Umbilical cord (tissue), 1 donor: ENCODE measurements at regions not wholly inside any gene's neighbourhood (a gene's known extent, or its start where the extent isn't known, plus 50 kb on each side); places are given as distances from the start of the nearest gene placed in this dataset.

Experiments
- DNase-seq: peaks from one replicate; pipeline ENCODE4 v3.0.0-alpha.2; 2015; ENCODE audit warnings: low spot score

DNA sequence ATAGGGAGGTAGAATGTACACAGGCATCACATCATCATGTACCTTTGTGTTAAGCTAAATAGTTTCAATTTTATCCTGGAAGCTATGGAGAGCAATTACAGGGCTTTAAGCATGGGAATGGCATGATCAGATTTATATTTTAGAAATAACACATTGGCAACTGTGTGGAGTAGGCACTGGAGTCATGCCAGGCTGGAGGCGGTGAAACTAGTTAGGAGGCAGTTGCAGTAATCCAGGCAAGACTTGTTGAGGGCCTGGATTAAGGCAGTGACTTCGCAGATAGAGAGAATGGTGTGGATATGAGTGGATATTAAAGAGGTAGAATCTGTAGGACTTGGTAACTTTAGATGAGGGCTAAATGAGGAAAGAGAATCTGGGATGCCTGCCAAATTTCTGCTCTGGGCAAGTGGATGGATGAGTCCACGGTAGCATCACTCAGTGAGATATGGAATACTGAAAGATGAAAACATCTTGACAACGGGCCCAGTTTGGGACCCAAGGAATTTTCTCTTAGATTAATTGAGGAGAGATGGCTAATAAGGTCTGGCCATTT, 506.2 kb downstream of the FGF9 start:
- peak; percentile 35 for DNase-seq

DNA sequence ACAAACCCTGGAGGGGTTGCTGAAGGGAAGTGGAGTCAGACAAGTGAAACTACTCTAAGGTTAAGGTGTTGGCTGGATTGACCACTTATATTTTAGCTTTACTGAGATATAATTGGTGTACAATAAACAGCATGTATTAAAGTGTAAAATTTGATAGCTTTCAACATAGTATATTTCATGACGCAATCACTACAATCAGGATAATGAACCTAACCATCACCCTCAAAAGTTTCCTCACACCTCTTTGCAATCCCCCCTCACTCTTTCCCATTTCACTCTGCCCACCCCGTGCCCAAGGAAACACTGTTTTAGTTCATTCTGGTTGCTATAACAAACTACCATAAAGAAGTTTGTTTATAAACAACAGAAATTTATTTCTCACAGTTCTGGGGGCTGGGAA, 508.0 kb downstream of the FGF9 start:
- DNase-seq = no peak

DNA sequence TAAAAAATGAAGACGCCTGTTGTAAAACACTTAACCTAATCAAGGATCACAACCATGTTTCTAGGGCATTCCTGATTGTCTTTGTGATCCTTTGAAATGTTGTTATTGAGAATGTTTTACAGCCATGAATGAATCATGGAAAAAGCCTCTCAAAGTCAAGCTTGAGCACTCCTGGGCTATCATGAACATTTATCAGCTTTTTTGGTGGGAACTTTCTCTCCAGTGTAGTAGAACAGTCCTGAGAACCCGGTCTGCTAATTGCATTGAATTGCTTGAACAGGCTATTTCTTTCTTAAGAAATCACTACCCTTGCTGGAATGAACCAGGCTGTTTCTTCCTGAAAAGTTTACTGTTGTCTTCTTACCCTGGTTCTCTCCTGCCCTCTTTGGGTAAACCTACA, 516.5 kb downstream of the FGF9 start:
- peak; percentile 7 for DNase-seq

DNA sequence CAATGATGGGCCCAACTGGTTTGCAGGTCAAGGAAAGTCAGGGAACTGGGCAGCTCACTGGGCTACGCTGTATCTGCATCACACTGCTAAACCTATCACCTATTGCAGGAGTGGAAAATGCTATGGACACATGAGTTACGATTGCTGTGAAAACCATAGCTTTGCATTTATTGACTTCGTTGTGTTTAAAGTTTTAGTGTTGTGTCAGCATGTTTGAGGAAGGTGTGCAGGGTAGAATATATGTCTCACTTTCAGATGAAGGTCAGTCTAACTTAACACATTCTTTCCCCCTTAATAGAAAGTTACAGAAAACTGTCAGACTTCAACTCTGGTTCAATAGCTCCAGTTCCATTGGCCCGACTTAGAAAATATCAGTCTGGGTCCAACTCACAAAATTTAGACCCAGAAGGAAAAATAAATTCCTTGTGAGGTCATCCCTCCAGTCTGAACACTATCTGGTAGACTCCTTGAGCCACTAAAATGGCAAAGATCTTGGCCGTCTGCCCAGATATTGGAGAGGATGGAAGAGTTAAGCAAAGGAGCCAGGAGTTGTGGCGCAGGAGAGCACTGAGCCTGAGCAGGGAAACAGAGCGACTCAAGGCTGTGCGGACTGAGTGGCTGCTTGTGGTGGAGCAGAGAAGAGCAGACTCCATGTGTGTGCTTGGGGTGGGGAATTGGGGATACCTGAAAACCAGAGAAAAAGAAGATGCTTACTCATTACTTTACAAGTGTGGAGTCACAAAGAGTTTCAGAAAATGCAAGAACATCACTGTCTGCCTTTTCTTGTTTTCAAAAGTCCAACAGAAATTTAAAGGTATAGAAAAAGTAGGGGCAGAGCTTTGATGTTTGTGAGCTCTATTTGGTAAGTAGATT, 518.5 kb downstream of the FGF9 start:
- peak; percentile 37 for DNase-seq

DNA sequence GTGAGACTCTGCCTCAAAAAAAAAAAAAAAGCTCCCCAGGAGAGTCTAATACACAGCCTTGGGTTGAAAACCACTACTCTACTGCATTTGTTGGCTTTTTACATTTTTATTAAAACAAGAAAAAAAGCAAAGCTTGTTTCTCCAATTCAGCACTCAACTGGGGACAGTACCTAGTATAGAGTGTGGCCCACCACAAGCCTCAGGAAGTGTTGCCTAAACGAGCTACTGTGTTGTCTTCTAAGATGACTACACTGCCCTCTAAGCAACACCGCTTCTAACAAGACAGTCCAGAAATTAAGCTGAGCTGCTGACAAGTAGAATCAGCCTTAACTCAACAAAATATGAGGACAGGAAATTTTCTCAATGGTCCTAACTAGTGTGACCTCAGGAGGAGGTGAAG, 522.2 kb downstream of the FGF9 start:
- no peak for DNase-seq

DNA sequence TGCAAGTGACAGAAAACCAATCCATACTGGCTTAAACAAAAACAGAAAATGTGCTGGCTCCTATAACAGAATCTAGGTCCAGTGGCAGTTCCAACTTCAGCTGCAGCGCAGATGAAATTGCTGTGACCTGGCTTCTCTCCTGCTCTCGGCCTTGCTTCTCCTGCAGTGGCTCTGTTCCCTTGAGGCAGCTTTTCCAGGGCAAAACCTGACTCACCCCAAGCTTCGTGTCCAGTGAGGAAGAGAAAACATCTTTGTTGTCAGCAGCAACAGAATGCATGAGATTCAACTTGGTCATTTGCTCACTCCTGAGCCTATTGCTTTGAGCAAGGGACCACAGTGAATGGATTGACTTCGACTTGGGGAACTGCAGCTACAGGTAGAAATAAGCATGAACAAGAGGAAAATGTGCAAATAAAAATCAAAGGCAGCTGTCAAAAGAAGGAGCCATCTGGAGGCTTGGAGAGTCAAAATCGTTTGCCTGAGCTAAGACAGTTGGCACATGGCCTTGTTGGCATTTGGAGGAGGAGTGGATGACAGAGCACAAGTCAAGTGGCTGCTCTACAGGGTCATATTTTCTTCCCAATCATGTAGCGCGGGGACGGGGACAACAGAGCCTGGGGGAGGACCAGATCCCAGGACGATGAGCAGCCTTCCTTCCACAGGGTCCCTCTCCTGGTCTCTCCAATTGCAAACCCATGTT, 523.4 kb downstream of the FGF9 start:
- DNase-seq = no peak

DNA sequence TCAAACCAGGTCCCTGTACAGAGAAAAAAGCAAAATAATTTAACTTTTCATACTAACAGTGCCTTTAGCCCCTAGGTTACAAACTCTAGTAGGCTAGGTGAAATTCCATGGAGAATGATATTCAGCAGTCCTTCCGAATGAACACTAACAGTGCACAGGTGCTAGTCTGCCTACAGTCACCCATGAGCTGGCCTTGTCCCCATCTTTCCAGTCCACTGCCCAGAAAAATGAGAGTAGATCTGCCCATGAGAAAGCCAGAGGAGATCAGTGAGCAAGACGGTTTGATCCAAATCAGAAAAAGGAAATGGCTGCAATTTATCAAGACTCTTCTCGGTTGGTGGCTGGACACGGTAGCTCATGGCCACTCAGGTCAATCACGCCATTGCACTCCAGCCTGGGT, 524.9 kb downstream of the FGF9 start:
- DNase-seq = no peak

DNA sequence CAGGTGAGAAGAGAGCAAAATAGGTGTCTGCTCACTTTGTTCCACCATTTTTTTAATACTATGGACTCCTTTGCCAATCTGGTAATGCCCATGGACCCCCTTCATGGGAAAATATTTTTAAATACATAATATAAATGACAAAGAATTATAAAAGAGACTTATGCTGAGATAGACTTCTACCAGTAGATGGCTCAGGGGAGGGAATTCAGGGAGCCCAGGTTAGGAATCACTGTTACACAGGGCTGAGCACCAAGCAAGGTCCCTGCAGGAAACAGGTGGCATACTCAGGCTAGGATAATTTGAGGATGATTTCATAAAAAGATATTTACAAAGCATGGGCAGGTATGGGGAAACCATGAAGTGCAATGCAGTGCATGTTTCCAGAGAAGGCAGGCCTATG, 525.9 kb downstream of the FGF9 start:
- no peak for DNase-seq

DNA sequence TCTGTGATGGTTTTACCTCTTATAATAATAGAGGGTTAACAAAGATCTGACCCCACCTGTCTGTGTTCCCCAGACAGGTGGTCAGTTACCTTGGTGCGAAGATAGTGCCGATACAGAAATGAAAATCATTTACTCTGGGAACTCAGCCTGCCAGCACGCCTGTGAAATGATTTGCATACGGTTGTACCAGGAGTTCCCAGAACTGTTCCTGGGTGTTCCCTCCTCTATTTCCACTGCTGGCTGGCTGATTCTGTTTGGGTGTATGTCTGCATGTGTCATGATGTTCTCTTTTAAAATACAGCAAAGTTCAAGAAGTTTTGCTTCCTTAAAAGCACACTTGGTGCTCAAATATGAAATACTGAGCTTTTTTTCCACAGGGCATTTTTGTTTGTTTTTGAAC, 527.1 kb downstream of the FGF9 start:
- peak; percentile 57 for DNase-seq

DNA sequence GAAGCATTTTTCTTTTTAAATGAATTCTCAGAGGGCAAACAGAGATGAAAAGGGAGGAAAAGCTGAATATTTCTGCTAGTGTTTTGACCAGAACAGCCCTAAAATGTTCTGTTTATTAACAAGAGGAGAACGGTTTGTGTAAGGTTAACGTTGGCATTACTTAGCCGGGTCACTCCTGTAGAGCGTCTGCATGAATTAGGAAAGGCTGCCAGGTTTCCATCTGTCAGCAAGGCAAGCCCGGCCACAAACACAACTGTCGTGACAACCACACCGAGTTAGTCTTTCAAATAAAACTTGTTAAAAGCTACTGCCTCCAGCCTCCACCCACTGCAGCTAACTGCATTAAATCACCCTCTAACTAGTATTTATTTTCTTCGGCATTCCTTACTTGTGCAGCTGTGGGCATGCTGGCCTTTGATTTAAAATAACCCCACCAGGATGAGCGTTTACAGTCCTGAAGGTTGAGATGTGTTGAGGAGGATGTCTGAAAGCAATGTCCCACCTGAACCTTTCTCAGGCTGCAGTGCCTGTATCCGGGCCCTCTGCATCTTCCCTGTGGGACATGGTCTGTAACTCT, 527.9 kb downstream of the FGF9 start:
- peak; percentile 55 for DNase-seq

DNA sequence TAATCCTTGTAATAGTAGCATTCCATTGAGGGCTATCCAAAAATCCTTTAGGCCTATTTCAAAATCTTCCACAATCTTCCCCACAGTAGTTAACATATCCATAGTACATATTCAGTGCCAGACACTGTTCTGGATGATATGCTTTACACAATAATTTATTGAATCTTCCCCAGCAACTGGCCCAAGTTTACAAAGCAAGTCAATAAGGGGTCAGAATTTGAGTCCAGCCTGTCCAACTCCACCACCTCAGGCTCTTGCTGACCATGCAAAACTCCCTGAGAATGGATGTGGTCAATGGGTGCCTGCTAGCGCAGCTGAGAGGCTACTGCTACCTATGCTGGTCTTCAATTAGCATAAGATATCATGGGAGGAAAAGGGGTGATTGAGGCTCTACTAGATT, 529.6 kb downstream of the FGF9 start:
- peak; percentile 52 for DNase-seq

DNA sequence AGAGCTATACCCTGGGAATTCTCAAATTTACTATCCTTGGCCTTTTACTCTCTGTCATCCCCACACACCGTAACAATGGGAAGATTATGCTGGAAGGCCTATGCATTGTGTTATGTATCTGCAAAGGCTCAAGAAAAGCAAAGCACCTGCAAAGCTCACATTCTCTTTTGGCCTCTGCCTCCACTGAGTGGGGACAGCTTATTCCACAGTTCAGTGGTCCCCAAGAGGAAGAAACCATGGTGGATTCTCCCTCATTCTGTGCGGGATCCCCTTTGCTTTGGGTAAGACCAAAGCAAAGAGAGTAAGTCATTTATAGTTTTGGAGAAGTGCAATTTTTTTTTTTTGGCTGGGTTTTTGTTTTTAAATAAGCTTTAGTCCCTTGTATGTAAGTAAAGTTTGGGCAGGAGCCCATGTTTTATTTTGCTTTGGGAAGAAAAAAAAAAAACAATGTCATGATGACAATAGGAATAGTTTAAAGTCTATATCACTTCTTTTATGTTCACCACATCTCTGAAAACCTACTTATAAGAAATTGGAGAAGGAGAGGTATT, 530.6 kb downstream of the FGF9 start:
- no peak for DNase-seq

DNA sequence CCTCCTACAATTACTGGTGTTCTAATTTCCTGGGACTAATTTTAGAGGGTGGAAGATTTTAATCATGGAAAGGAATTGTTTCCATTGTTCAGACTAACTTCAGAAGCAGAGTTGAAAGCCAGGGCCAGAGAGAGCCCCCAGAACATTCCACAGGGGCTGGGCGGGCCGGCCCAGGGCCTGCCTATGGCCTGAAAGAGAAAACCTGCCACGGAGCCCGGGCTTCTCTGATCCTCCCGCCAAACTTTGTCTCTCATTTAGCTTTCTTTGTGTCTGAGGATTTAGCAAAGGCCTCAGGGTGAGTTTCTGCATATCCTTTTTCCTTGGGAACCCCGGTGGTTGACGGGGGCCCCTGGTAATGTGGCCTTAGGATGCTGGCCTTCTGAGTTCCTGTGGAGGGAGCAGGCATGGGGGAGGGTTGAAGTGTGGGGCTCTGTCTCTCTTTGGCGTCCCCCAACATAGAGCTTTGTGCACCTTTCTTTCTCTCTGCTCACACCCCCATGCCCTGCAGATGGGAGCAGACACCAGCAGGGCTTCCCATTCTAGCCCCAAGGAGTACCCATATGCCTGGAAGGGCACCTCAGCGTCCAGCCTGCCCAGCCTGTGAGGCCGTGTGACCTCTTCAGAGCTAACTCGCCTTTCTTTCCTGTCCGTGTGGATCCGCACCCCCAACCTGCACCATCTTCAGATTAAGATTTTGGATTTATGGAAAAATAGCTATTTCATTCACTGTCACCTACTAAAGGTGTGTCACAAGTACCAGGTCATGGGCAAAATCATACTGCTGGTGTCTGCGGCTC, 539.5 kb downstream of the FGF9 start:
- no peak for DNase-seq

DNA sequence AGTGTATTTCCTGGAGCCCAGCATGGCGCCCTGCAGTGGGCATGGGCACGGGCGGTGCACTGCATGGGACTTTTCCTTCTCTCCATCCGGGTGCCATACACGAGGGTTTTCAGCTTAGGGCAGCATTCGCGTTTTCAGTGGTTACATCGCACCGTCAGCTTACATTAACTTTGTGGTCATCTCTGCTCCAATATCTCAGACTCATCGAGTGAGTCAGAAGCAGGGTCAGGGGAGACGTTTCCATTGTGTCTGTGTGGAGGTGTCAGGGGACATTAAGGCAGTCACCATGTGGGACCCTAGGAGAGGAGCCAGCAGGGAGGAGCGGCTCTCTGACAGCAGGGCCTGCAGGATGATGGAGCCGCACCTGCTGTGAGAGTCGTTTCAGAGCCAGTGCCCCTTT, 541.0 kb downstream of the FGF9 start:
- no peak for DNase-seq

DNA sequence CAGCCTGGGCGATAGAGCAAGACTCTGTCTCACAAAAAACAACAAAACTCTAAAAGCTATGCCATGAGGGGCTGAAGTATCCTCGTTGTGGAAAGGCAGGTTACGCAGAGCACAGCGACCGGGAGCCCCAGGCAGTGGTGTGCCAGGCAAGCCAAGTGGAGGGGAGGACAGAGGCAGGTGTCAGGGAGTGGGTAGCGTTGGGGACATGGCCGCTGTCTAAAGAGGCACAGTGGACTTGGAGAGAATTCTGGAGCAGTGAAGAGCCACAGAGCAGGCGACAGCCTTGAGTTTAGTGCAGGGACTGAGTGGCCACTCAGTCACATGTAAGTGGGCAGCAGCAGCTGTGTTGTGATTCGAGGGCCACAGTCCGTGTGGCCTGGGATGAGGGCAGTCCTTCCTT, 541.7 kb downstream of the FGF9 start:
- no peak for DNase-seq

DNA sequence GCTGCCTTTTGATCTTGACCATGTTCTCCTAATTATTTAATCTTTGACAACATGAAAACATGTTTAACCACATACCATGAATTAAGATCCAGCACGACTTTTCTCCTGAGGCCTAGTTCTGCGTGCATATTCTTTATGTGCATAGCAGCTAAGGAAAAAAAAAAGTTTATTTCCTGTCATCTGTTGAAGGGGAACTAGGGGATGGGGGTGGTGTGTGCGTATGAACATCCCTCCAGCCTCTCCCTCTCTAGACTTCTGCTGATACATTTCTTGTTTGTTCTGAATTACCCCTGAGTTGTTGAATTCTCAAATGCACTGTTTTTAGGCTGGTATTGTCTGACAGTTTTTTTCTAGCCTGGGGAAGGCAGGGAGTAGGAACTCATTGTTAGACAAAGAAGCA, 543.3 kb downstream of the FGF9 start:
- no peak for DNase-seq

DNA sequence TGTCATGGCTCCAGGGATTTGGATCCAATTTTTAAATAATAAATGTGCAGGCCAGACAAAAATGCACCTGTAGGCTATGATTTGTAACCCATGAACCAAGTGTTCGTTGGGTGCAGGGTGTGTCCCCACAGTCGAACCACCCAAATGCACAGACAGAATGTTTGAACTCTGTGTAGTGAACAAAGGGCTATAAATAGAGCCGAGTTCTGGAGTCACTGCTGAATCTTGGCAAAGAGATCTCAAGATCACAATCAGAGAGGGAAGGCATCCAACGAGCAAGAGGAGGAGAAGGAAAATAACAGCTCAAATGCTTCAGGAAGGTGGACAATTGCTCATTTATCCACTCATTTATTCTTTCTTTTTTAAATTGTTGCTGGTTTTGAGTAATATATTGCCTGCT, 547.9 kb downstream of the FGF9 start:
- no peak for DNase-seq

DNA sequence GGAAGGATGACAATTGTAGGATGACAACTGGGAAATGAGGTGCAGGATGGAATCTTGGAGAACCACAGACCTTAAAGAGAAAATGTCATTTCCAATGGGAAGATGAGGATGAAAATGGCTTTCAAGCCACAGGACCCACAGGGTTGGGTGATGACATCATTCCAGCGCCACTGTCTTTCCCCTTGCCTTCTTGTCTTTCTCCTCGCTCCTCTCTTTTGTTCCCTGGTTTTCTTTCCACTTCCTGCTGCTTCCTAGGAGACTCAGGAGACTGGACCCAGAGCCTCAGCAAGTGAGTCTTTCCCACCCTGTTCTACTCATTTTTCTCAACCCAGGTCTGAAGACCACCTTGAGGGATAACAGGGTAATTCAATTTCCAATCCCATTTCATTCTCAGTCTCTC, 548.8 kb downstream of the FGF9 start:
- DNase-seq = no peak

DNA sequence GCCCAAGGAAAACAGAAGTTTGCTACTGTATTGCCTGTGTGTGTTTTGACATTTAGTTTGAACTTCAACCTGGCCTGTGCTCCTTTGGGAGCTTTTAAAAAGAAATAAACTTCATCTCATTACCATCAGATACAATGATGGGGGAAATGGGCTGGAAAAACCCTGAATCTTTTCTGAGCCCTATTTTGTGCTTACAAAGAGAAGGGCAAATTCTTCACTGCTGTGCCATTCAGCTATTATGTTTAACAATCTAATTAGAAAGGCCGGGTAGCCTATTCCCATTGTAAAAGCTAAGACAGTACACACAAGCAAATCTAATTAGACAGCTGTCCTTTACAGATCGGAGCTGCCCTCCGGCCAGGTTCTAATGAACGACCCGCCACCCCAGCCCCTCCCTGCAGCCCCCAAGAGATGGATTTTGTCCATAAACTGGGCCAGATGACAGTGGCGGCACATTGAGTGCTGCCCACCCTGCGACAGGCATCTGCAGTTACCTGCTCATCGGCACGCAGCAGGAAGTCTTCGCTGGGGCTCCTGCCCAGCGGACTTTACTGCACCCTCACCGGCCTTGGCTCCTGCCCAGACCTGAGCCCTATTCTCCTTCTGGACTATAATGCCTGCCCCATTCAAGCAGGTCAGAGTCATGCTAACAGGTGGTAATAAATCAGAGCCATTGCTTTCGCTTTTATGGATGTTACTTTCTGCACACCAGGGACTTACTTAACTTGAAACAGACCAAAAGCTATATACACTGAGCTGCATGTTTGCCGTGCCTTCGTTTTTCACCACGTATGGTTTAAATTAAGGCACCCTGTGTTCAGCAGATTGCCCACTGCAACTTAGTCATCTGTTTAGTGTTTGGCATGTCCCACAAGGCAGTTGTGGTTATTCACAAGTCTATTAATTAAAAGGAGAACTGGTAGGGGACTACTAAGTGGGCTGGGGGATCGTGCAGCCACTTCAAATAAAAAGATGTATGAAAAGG, 549.6 kb downstream of the FGF9 start:
- no peak for DNase-seq

DNA sequence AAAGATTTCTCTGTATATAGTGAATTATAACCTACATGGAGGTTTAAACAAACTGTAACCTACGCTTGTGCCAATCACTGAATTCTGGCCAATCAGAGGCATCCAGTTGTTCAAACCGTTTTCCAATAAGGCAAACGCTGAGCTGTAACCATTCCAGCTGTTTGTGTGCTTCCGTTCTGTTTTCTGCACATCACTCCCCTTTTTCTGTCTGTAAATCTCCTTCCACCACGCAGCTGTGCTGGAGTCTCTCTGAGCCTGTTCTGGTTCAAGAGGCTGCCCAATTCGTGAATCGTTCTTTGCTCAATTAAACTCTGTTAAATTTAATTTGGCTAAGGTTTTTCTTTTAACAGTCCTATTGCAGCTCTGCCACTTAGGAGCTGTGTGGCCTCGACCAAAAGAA, 552.5 kb downstream of the FGF9 start:
- no peak for DNase-seq
